ENCODE measurements at regions not wholly inside any gene's neighbourhood (a gene's known extent, or its start where the extent isn't known, plus 50 kb on each side); places are given as distances from the start of the nearest gene placed in this dataset.
"Not testable (repeated sequence)": the region's sequence is repeated elsewhere in the genome, so short reads cannot be mapped to it uniquely, and the experiment has no call there.

DNA sequence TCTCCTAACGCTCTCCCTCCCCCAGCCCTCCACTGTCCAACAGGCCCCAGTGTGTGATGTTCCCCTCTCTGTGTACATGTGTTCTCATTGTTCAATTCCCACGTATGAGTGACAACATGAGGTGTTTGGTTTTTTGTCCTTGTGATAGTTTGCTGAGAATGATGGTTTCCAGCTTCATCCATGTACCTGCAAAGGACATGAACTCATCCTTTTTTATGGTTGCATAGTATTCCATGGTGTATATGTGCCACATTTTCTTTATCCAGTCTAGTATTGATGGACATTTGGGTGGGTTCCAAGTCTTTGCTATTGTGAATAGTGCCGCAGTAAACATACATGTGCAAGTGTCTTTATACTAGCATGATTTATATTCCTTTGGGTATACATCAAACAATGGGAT, 347.4 kb downstream of the MAGEE1 start:
- not testable (repeated sequence) for DNase-seq (ENCODE audit: low read depth)

DNA sequence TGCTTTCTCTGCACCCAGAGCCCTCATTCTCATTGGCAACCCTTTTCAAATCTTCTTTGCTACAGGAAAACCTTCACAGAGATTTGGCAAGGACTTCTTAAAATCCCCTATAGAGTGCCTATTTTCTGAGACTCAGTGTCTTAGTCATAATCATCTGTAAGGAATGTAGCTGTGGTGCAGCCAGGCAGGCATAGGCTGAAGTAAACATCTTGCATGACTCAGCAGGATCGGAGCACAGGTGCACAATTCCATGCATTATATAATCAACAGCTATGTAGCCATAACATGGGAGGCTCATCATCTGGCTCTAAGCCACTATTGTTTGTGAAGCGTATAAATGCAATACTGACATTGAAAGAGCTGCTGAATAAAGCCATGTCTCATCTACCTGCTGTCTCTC, 368.8 kb downstream of the MAGEE1 start:
- no peak for DNase-seq (ENCODE audit: low read depth)

GRCh38 chrX:76802708-76803107, 375.2 kb downstream of the MAGEE1 start:
- DNase-seq (ENCODE audit: low read depth), result no peak

GRCh38 chrX:76815754-76816153, 388.2 kb downstream of the MAGEE1 start:
- DNase-seq (ENCODE audit: low read depth), result no peak

DNA sequence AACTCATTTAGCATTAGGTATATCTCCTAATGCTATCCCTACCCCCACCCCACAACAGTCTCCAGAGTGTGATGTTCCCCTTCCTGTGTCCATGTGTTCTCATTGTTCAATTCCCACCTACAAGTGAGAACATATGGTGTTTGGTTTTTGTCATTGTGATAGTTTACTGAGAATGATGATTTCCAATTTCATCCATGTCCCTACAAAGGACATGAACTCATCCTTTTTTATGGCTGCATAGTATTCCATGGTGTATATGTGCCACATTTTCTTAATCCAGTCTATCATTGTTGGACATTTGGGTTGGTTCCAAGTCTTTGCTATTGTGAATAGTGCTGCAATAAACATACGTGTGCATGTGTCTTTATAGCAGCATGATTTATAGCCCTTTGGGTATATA, 389.8 kb downstream of the MAGEE1 start:
- not testable (repeated sequence) for DNase-seq (ENCODE audit: low read depth)

- DNase-seq (ENCODE audit: low read depth), result no peak
Observed at GRCh38 chrX:76821276-76821675, 393.8 kb downstream of the MAGEE1 start.

DNA sequence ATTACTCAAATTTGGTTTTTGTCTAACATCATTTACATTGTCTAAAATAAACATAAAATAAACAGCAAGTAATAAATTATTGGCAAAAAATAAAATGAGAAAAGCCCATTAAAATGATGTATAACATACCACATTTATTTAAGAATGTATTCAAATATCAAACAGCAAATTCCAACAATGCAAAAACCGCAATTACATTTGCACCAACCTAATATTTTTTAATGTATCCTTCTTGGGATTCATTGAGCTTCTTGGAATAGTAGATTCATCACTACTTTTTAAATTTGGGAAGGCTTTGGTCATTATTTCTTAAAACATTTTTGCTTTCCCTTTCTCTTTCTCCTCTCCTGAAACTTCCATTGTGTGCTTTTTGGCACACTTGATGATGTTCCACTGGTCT, 400.2 kb downstream of the MAGEE1 start:
- DNase-seq (ENCODE audit: low read depth), result no peak

DNA sequence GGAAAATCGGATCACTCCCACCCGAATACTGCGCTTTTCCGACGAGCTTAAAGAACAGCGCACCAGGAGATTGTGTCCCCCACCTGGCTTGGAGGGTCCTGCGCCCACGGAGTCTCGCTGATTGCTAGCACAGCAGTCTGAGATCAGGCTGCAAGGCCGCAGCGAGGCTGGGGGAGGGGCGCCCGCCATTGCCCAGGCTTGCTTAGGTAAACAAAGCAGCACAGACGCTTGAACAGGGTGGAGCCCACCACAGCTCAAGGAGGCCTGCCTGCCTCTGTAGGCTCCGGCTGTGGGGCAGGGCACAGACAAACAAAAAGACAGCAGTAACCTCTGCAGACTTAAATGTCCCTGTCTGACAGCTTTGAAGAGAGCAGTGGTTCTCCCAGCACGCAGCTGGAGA, 413.4 kb downstream of the MAGEE1 start:
- not testable (repeated sequence) for DNase-seq (ENCODE audit: low read depth)

DNA sequence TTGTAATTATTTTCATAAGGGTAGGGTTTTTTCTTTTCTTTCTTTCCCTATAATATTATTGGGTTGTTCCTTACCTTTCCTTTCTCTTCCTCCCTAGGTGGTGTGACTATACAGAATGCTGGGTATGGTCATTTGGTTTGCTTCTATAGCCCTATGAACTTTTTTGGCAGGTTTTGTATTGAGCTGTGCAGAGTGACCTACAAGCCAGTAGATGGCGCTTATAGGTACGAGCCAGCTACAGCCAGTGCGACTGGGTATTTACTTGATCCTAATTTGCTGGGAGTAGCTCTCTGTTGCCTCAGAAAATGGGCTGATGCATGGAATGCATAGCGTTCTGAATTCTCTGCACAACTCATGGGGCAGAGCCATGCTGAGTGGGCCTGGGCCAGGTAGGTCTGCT, 423.3 kb downstream of the MAGEE1 start:
- DNase-seq (ENCODE audit: low read depth), result no peak

DNA sequence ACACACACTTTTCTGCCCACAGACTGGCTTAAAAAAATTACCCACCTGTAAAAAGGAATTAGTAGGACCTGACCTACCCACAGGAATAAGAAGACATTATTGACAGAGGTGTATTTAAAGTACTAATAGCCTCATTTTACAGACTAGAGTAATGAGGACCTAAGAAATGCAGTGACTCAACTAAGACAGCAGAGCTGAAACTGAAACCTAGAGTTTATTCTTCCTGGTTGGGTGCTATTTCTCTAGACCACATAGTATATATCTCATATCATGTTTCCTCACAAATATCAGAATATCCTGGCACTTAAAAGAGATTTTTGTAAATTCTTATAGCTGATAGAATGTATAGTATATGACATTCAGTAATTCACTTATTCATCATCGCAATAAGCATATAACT, 435.0 kb downstream of the MAGEE1 start:
- no peak for DNase-seq (ENCODE audit: low read depth)

- DNase-seq (ENCODE audit: low read depth), result no peak
Observed at GRCh38 chrX:76893930-76894329, 466.4 kb downstream of the MAGEE1 start.

GRCh38 chrX:76915836-76916235, 488.3 kb downstream of the MAGEE1 start:
- no peak for DNase-seq (ENCODE audit: low read depth)

DNA sequence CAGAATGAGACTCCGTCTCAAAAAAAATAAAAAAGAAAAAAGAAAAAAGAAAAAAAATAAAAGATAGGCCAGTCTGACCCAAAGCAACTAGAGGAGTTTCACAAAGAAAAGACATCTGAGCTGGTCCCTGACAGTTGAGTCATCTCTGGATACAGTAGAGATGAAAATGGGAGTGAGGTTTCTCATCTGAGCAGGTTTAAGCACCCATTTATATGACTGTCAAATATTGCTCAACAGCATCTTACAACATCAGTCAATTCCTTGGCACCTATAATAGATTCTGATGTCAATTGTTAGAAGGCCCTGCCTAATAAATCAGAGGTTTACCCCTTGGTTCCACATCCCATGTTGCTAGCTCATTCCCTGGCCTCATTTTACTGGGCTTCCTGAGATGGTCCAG, 490.5 kb downstream of the MAGEE1 start:
- DNase-seq (ENCODE audit: low read depth), result no peak

- DNase-seq (ENCODE audit: low read depth), result no peak
Observed at GRCh38 chrX:76919761-76920160, 492.3 kb downstream of the MAGEE1 start.

GRCh38 chrX:76920607-76921006, 493.1 kb downstream of the MAGEE1 start:
- no peak for DNase-seq (ENCODE audit: low read depth)

GRCh38 chrX:76921176-76921575, 493.7 kb downstream of the MAGEE1 start:
- no peak for DNase-seq (ENCODE audit: low read depth)

GRCh38 chrX:76922100-76922499, 494.6 kb downstream of the MAGEE1 start:
- no peak for DNase-seq (ENCODE audit: low read depth)

DNA sequence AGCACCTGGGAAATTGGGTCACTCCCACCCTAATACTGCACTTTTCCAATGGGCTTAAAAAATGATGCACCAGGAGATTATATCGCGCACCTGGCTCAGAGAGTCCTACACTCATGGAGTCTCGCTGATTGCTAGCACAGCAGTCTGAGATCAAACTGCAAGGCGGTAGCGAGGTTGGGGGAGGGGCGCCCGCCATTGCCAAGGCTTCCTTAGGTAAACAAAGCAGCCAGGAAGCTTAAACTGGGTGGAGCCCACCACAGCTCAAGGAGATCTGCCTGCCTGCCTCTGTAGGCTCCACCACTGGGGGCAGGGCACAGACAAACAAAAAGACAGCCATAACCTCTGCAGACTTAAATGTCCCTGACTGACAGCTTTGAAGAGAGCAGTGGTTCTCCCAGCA, 497.1 kb downstream of the MAGEE1 start:
- DNase-seq (ENCODE audit: low read depth), result not testable (repeated sequence)

GRCh38 chrX:76931518-76931917, 504.0 kb downstream of the MAGEE1 start:
- no peak for DNase-seq (ENCODE audit: low read depth)

- no peak for DNase-seq (ENCODE audit: low read depth)
Observed at GRCh38 chrX:76957485-76957884, 489.7 kb upstream of the FGF16 start.

- no peak for DNase-seq (ENCODE audit: low read depth)
Observed at GRCh38 chrX:76971393-76972376, 475.5 kb upstream of the FGF16 start.

- DNase-seq (ENCODE audit: low read depth), result no peak
Observed at GRCh38 chrX:76977452-76977851, 469.7 kb upstream of the FGF16 start.

GRCh38 chrX:76987381-76987780, 459.8 kb upstream of the FGF16 start:
- no peak for DNase-seq (ENCODE audit: low read depth)

DNA sequence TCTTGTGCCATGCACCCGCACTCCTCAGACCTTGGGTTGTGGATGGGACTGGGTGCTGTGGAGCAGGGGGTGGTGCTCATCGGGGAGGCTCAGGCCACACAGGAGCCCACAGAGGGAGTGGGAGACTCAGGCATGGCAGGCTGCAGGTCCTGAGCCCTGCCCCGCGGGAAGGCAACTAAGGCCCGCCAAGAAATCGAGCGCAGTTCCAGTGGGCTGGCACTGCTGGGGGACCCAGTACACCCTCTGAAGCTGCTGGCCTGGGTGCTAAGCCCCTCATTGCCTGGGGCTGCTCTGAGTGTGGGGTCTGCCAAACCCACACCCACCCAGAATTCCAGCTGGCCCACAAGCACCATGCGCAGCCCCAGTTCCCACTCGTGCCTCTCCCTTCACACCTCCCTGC, 450.5 kb upstream of the FGF16 start:
- DNase-seq (ENCODE audit: low read depth), result no peak
